K562 (cell line): ENCODE measurements at regions not wholly inside any gene's neighbourhood (a gene's known extent, or its start where the extent isn't known, plus 50 kb on each side); places are given as distances from the start of the nearest gene placed in this dataset.

Experiments
- ATAC-seq: fragments of 200-7000 bp; cut with Tn5 transposase; 3 replicates; pipeline ENCODE4 v1.9.1; 2020; ENCODE audit warnings: moderate library complexity
- BruUV-seq: library from RNA; stranded (reverse); fragments of 400-500 nt; replicated peaks from 2 replicates; lab custom pipeline; 2021; lab: Mats Ljungman, UMichigan
- CTCF ChIA-PET: fragments of 300-600 bp; formaldehyde crosslinking; extraction: SDS; loops from one replicate; lab custom pipeline; 2021; ENCODE audit warnings: low intra/inter-chr PET ratio; lab: Yijun Ruan, JAX
- POLR2A ChIA-PET: fragments of 300-600, 350-650 bp; sonication (Branson Sonifier 250); formaldehyde crosslinking; extraction: SDS; loops from one replicate; lab custom pipeline; 2021; ENCODE audit warnings: antibody characterized with exemption, inconsistent platforms; lab: Yijun Ruan, JAX
- DNase-seq, 4 experiments: peaks; one replicate each; pipeline versions ENCODE4 v3.0.0 to v3.0.0-alpha.2; 2011 to 2018; ENCODE audit warnings: low spot score in 3 of 4, mixed read lengths in 3 of 4; ENCODE audit errors: extremely low read depth in 1 of 4
- FAIRE-seq: peaks from 2 replicates; lab custom pipeline; 2011; peaks lifted over from hg19 to GRCh38; lab: Jason Lieb, UNC
- H2AFZ ChIP-seq: 2 replicates; pipeline ENCODE4 v1.6.0; 2011; ENCODE audit warnings: low read depth, low read length, control low read depth, inconsistent platforms
- H3K27ac ChIP-seq: fragments of 200-600 bp; 3 replicates; pipeline ENCODE4 v1.8.0; 2011; ENCODE audit warnings: low read depth, mild to moderate bottlenecking, control low read depth, inconsistent platforms, low read length, moderate library complexity, mixed read lengths; ENCODE audit errors: extremely low read depth
- H3K27me3 ChIP-seq, 2 experiments: fragments of 300-600 bp in 1 of 2; 2 replicates in 1 of 2; 3 replicates in 1 of 2; pipeline versions ENCODE4 v1.6.0 to v1.8.0; 2011; ENCODE audit warnings: inconsistent platforms in 2 of 2, low read length in 2 of 2, mild to moderate bottlenecking in 1 of 2, mixed read lengths in 1 of 2, moderate library complexity in 1 of 2; ENCODE audit not compliant: control insufficient read depth in 2 of 2, insufficient read depth in 2 of 2
- H3K36me3 ChIP-seq: fragments of 300-600 bp; 3 replicates; pipeline ENCODE4 v1.8.0; 2011; ENCODE audit warnings: mild to moderate bottlenecking, low read length, inconsistent platforms; ENCODE audit not compliant: control insufficient read depth, insufficient read depth
- H3K4me1 ChIP-seq, 2 experiments: fragments of 200-600 bp in 1 of 2; replicated peaks in 1 of 2; 2 replicates in 1 of 2; 3 replicates in 1 of 2; pipeline versions ENCODE4 v1.5.1 to v1.8.0; 2011; ENCODE audit warnings: inconsistent platforms in 2 of 2, low read length in 2 of 2, mild to moderate bottlenecking in 1 of 2, mixed read lengths in 1 of 2, moderate library complexity in 1 of 2; ENCODE audit not compliant: control insufficient read depth in 2 of 2, insufficient read depth in 2 of 2
- H3K4me2 ChIP-seq: 2 replicates; pipeline ENCODE4 v1.6.1; 2011; ENCODE audit warnings: low read length, control low read depth, inconsistent platforms, mixed read lengths; ENCODE audit not compliant: insufficient read depth
- H3K4me3 ChIP-seq: fragments of 200-600 bp; sonication (generic), shearing (Covaris generic); 2 replicates; pipeline ENCODE4 v1.5.1; 2016; ENCODE audit warnings: control low read depth, inconsistent platforms
- H3K79me2 ChIP-seq: fragments of 200-600 bp; 3 replicates; pipeline ENCODE4 v1.8.0; 2011; ENCODE audit warnings: low read length, inconsistent platforms; ENCODE audit not compliant: control insufficient read depth, insufficient read depth
- H3K9ac ChIP-seq, 2 experiments: 2 replicates each; pipeline versions ENCODE4 v1.6.0 to v1.6.1; 2011; ENCODE audit warnings: low read depth in 2 of 2, low read length in 2 of 2, control low read depth in 1 of 2, inconsistent platforms in 1 of 2, mild to moderate bottlenecking in 1 of 2, mixed read lengths in 1 of 2; ENCODE audit not compliant: insufficient read depth in 1 of 2
- H3K9me1 ChIP-seq: one replicate; pipeline ENCODE4 v1.6.0; 2011; ENCODE audit warnings: inconsistent platforms, mild to moderate bottlenecking, low read length, moderate library complexity; ENCODE audit not compliant: control insufficient read depth, insufficient read depth
- H3K9me3 ChIP-seq: replicated peaks from 2 replicates; pipeline ENCODE4 v1.5.1; 2011; ENCODE audit warnings: low read depth, low read length, inconsistent platforms; ENCODE audit not compliant: control insufficient read depth, insufficient read depth
- H4K20me1 ChIP-seq: replicated peaks from 2 replicates; pipeline ENCODE4 v1.6.1; 2011; ENCODE audit warnings: low read length, inconsistent platforms, mixed read lengths; ENCODE audit not compliant: control insufficient read depth, insufficient read depth
- ATF7 ChIP-seq: fragments of 450-650 bp; IDR thresholded peaks from 2 replicates; pipeline ENCODE4 v1.7.1; 2014; ENCODE audit warnings: mild to moderate bottlenecking, moderate library complexity
- HSF4 ChIP-seq: fragments of 250-450 bp; sonication (Bioruptor Pico); IDR thresholded peaks from 2 replicates; pipeline ENCODE4 v2.1.2; 2022; ENCODE audit warnings: mild to moderate bottlenecking, moderate library complexity, borderline replicate concordance
- PCBP1 ChIP-seq: fragments of 200-400 bp; formaldehyde crosslinking; IDR thresholded peaks from 2 replicates; pipeline ENCODE4 v1.6.1; 2018; ENCODE audit warnings: mild to moderate bottlenecking, low read depth, low read length; ENCODE audit not compliant: poor library complexity, severe bottlenecking
- ZNF174 ChIP-seq: fragments of 250-450 bp; sonication (Bioruptor Pico); IDR thresholded peaks from 2 replicates; pipeline ENCODE4 v1.4.0; 2020; ENCODE audit warnings: mild to moderate bottlenecking
- ZNF511 ChIP-seq: sonication (generic); formaldehyde crosslinking; IDR thresholded peaks from 2 replicates; pipeline ENCODE4 v1.8.0; 2022; ENCODE audit warnings: mild to moderate bottlenecking, missing genetic modification reagents
- ZNF589 ChIP-seq: fragments of 200-800 bp; sonication (Bioruptor generic); IDR thresholded peaks from 2 replicates; pipeline ENCODE4 v1.6.1; 2016; ENCODE audit warnings: low read depth, missing genetic modification characterization, missing compliant biosample characterization
- WGBS: fragments of 100-300 bp; shearing (Covaris generic); methylation state at CpG from one replicate; pipeline ENCODE4 v1.1.6; 2016; ENCODE audit warnings: low coverage, mixed read lengths; ENCODE audit not compliant: insufficient coverage; ENCODE audit errors: missing lambda C conversion rate; 5-methylcytosine and 5-hydroxymethylcytosine counted together
- in situ Hi-C: fragments of 300-500 bp; cut with MboI; formaldehyde crosslinking; loops from 4 replicates; pipeline ENCODE4 v1.15.0; 2018; ENCODE audit warnings: inconsistent platforms, mixed read lengths
- intact Hi-C: fragments of 100-400 bp; cut with micrococcal nuclease; formaldehyde crosslinking; loops from 2 replicates; pipeline ENCODE4 v1.14.2; 2022
- TF ChIP-seq, protein P1 (sequence below): fragments of 450-650 bp; formaldehyde crosslinking; IDR thresholded peaks from 2 replicates; pipeline ENCODE4 v1.4.0; 2020; ENCODE audit warnings: mild to moderate bottlenecking, moderate library complexity
- TF ChIP-seq, protein P2 (sequence below), 2 experiments: fragments of 450-650 bp in 1 of 2; sonication (generic) in 1 of 2; formaldehyde crosslinking in 1 of 2; IDR thresholded peaks in 1 of 2; conservative IDR thresholded peaks in 1 of 2; 2 replicates each; pipeline versions ENCODE4 v1.6.1 to v1.8.1; 2016 to 2023; ENCODE audit warnings: mild to moderate bottlenecking in 2 of 2, moderate library complexity in 2 of 2, inconsistent platforms in 1 of 2, missing genetic modification reagents in 1 of 2

DNA sequence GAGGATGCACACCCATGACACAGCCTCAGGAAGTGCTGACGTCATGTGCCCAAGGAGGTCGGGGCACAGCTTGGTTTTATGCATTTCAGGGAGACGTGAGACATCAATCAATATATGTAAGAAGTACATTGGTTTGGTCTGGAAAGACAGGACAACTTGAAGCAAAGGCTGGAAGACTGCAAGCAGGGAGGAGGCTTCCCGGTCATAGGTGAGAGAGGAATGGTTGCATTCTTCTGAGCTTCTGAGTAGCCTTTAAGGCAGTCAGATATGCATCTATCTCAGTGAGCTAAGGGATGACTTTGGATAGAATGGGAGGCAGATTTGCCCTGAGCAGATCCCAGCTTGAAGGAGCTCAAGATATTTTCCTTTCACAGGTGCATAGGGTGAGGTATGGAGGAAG is 349.5 kb downstream of the TYW1 start:
- Histone ChIP-seq H2AFZ (no peak overlapping the region), H3K9me3 (no peaks in the 10 kb centered on the region), H3K4me3 (no peak overlapping the region), H4K20me1 (no peaks in the 10 kb centered on the region), H3K9ac (no peak overlapping the region), H3K36me3 (no peaks in the 10 kb centered on the region), H3K27me3 (no peaks in the 10 kb centered on the region), H3K27ac (no peak overlapping the region), H3K79me2 (no peaks in the 10 kb centered on the region), H3K9me1 (no peaks in the 10 kb centered on the region), H3K4me1 (no peaks in the 10 kb centered on the region), H3K4me2 (no peak overlapping the region)
- ChIA-PET CTCF (no interaction called here), POLR2A (interaction anchor here (1.1 kb wide), 1 partner anchor 17 kb away, joined by 4 read pairs; no protein-coding TSS in a partner anchor)
- intact Hi-C loops = no loop called here
- in situ Hi-C loops = no loop called here
- DNase-seq = no peak
- no peak for ATAC-seq
- no TSS peak for BruUV-seq
- WGBS = 26% methylated on average over 4 of the region's 4 CpGs
- FAIRE-seq = no peak
- TF ChIP-seq, protein P1, sequence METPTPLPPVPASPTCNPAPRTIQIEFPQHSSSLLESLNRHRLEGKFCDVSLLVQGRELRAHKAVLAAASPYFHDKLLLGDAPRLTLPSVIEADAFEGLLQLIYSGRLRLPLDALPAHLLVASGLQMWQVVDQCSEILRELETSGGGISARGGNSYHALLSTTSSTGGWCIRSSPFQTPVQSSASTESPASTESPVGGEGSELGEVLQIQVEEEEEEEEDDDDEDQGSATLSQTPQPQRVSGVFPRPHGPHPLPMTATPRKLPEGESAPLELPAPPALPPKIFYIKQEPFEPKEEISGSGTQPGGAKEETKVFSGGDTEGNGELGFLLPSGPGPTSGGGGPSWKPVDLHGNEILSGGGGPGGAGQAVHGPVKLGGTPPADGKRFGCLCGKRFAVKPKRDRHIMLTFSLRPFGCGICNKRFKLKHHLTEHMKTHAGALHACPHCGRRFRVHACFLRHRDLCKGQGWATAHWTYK (CRISPR knock-in tag) = no peak
- TF ChIP-seq HSF4 (CRISPR knock-in tag) (no peak), ZNF174 (CRISPR knock-in tag) (no peak), ZNF511 (no peak), ATF7 (0 out of 2 replicates have a peak, but pooled peaks have one; percentile 21), ZNF589 (CRISPR knock-in tag) (no peak), PCBP1 (no peak)
- TF ChIP-seq, protein P2, sequence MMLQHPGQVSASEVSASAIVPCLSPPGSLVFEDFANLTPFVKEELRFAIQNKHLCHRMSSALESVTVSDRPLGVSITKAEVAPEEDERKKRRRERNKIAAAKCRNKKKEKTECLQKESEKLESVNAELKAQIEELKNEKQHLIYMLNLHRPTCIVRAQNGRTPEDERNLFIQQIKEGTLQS (IDR thresholded peaks at IDR 0.05) = peak; percentile 36; the same call in 1 of the 2 replicates
- TF ChIP-seq, protein P2 (CRISPR knock-in tag; conservative IDR thresholded peaks at IDR 0.05) = no peak
